Loucy (cell line): ENCODE measurements at regions not wholly inside any gene's neighbourhood (a gene's known extent, or its start where the extent isn't known, plus 50 kb on each side); places are given as distances from the start of the nearest gene placed in this dataset.

ENCODE experiments used
- H2AFZ ChIP-seq: fragments of 200-600 bp; sonication (generic); 2 replicates; pipeline ENCODE4 v1.6.0; 2016; ENCODE audit warnings: antibody characterized with exemption, mild to moderate bottlenecking, low read length, moderate library complexity
- H3F3A ChIP-seq: fragments of 200-600 bp; 2 replicates; pipeline ENCODE4 v1.6.0; 2016; ENCODE audit warnings: antibody characterized with exemption, low read depth, mild to moderate bottlenecking
- H3K27me3 ChIP-seq: fragments of 200-600 bp; sonication (generic); 2 replicates; pipeline ENCODE4 v1.6.1; 2014; ENCODE audit warnings: low read length, mild to moderate bottlenecking; ENCODE audit not compliant: insufficient read depth, poor library complexity, severe bottlenecking
- H3K36me3 ChIP-seq: fragments of 200-600 bp; sonication (generic); 2 replicates; pipeline ENCODE4 v1.6.1; 2016; ENCODE audit warnings: low read length; ENCODE audit not compliant: insufficient read depth
- H3K4me1 ChIP-seq: fragments of 200-600 bp; sonication (generic); 2 replicates; pipeline ENCODE4 v1.5.1; 2014; ENCODE audit warnings: low read length, mild to moderate bottlenecking; ENCODE audit not compliant: insufficient read depth, poor library complexity, severe bottlenecking
- H3K4me2 ChIP-seq: fragments of 200-600 bp; sonication (generic); 2 replicates; pipeline ENCODE4 v1.6.0; 2014; ENCODE audit warnings: antibody characterized with exemption, low read length, low read depth, mild to moderate bottlenecking; ENCODE audit not compliant: poor library complexity, severe bottlenecking
- H3K4me3 ChIP-seq: fragments of 200-600 bp; sonication (generic); 2 replicates; pipeline ENCODE4 v1.5.1; 2014; ENCODE audit warnings: low read length, mild to moderate bottlenecking, mixed read lengths; ENCODE audit not compliant: poor library complexity, severe bottlenecking
- H3K79me2 ChIP-seq: fragments of 200-600 bp; sonication (generic); 2 replicates; pipeline ENCODE4 v1.6.1; 2014; ENCODE audit warnings: low read length; ENCODE audit not compliant: insufficient read depth
- H3K9ac ChIP-seq: fragments of 200-600 bp; sonication (generic); 2 replicates; pipeline ENCODE4 v1.6.0; 2014; ENCODE audit warnings: mild to moderate bottlenecking, low read depth, low read length, moderate library complexity; ENCODE audit not compliant: poor library complexity, severe bottlenecking
- H3K9me2 ChIP-seq: fragments of 200-600 bp; sonication (generic); replicated peaks from 2 replicates; pipeline ENCODE4 v1.6.1; 2016; ENCODE audit warnings: low read depth, low read length, mixed read lengths
- H3K9me3 ChIP-seq: fragments of 200-600 bp; sonication (generic); 2 replicates; pipeline ENCODE4 v1.6.1; 2014; ENCODE audit warnings: mild to moderate bottlenecking, antibody characterized with exemption, low read length, low read depth; ENCODE audit not compliant: insufficient read depth
- H4K20me1 ChIP-seq: fragments of 200-600 bp; sonication (generic); 2 replicates; pipeline ENCODE4 v1.6.0; 2014; ENCODE audit warnings: antibody characterized with exemption, low read length, mild to moderate bottlenecking; ENCODE audit not compliant: insufficient read depth, poor library complexity, severe bottlenecking
- EZH2phosphoT487 ChIP-seq: fragments of 200-600 bp; IDR thresholded peaks from 2 replicates; pipeline ENCODE4 v1.6.1; 2018; ENCODE audit warnings: antibody characterized with exemption, mild to moderate bottlenecking, moderate library complexity, borderline replicate concordance
- TF ChIP-seq, protein P1 (sequence below): fragments of 200-600 bp; sonication (generic); conservative IDR thresholded peaks from 2 replicates; pipeline ENCODE4 v1.5.1; 2014; ENCODE audit warnings: mild to moderate bottlenecking, antibody characterized with exemption, low read length

- H3K4me1 ChIP-seq: no peaks in the 10 kb centered on the region
- no peak overlapping the region for H2AFZ ChIP-seq
- H3K4me2 ChIP-seq: no peak overlapping the region
- no peaks in the 10 kb centered on the region for H4K20me1 ChIP-seq
- H3K9me2 ChIP-seq: no peaks in the 10 kb centered on the region
- H3K4me3 ChIP-seq: no peak overlapping the region
- no peaks in the 10 kb centered on the region for H3F3A ChIP-seq
- H3K9me3 ChIP-seq: no peaks in the 10 kb centered on the region
- H3K9ac ChIP-seq: no peak overlapping the region
- no peaks in the 10 kb centered on the region for H3K79me2 ChIP-seq
- H3K27me3 ChIP-seq: no peaks in the 10 kb centered on the region
- no peak for TF ChIP-seq EZH2phosphoT487
- TF ChIP-seq, protein P1, sequence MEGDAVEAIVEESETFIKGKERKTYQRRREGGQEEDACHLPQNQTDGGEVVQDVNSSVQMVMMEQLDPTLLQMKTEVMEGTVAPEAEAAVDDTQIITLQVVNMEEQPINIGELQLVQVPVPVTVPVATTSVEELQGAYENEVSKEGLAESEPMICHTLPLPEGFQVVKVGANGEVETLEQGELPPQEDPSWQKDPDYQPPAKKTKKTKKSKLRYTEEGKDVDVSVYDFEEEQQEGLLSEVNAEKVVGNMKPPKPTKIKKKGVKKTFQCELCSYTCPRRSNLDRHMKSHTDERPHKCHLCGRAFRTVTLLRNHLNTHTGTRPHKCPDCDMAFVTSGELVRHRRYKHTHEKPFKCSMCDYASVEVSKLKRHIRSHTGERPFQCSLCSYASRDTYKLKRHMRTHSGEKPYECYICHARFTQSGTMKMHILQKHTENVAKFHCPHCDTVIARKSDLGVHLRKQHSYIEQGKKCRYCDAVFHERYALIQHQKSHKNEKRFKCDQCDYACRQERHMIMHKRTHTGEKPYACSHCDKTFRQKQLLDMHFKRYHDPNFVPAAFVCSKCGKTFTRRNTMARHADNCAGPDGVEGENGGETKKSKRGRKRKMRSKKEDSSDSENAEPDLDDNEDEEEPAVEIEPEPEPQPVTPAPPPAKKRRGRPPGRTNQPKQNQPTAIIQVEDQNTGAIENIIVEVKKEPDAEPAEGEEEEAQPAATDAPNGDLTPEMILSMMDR: no peak
- H3K36me3 ChIP-seq: no peaks in the 10 kb centered on the region
Measured at GRCh38 chr4:181331214-181331613, 912.0 kb upstream of the TENM3 start.

DNA sequence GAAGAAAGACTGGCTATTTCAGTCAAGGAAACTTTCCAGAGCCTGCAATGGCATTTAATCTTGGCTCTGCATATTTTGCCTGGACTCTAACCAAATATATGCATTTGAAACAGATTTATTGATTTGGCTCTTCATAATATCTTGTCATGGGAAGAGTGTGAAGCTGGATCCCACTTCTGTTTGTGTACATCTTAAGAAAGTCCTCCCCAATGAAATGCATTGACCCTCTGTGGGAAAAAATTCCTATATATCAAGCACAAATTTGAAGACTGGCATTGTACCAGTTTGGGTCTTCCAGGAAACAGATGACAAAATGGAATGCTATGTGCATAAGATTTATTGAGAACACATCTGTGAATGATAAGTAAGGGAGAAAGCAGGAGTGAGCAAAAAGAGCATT lies 897.3 kb upstream of the TENM3 start:
- H3K4me1 ChIP-seq: no peaks in the 10 kb centered on the region
- H2AFZ ChIP-seq: no peak overlapping the region
- H3K9me3 ChIP-seq: no peaks in the 10 kb centered on the region; the same call in 1 of the 2 replicates
- H3K36me3 ChIP-seq: no peaks in the 10 kb centered on the region
- no peak overlapping the region for H3K4me3 ChIP-seq
- TF ChIP-seq, protein P1: no peak
- no peak for TF ChIP-seq EZH2phosphoT487
- H3K79me2 ChIP-seq: no peaks in the 10 kb centered on the region
- H4K20me1 ChIP-seq: no peaks in the 10 kb centered on the region
- H3K4me2 ChIP-seq: no peak overlapping the region
- H3K9me2 ChIP-seq: no peaks in the 10 kb centered on the region
- no peaks in the 10 kb centered on the region for H3K27me3 ChIP-seq
- no peaks in the 10 kb centered on the region for H3F3A ChIP-seq
- no peak overlapping the region for H3K9ac ChIP-seq

DNA sequence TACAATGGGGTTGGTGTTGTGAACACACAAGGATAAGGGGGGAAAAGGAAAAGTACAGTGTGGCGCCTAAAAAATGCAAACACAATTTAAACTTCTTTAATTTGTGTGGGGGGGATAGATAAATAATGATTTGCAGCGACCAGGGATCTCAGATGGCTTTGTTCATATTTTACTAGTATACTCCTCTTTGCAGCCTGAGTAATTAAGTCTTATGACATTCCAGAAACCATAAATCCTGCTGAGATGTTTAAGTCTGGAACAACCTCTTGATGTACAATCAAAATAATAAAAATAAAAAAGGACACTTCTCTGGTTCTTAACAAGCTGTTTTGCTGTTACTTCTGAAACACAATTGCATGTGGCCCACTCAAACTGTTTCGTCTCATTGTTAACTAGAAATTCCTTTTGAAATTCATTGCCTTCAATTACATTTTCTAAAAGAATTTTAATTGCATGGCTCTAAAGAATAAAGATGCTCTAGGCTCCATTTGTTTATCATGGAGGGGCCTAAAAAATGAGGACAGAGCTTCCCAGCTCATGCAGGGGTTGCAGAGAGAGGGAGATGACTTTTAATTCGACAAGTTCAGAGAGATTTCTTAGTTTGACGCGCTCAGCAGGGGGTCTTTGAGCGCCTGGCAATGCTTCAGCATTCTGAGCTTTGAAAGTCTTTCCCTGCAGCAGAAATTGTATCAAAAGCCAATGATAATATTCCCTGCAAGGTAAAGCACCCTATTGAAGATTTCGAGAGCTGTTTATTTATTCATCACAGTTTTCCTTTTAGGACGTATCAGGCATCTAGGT lies 892.4 kb upstream of the TENM3 start:
- no peak overlapping the region for H3K4me2 ChIP-seq
- no peak overlapping the region for H3K4me3 ChIP-seq
- no peaks in the 10 kb centered on the region for H3K36me3 ChIP-seq
- TF ChIP-seq, protein P1: no peak
- TF ChIP-seq EZH2phosphoT487: no peak
- H3K9me2 ChIP-seq: no peaks in the 10 kb centered on the region
- no peaks in the 10 kb centered on the region for H3K4me1 ChIP-seq
- no peaks in the 10 kb centered on the region; the same call in 1 of the 2 replicates for H3K9me3 ChIP-seq
- no peaks in the 10 kb centered on the region for H3F3A ChIP-seq
- H3K79me2 ChIP-seq: no peaks in the 10 kb centered on the region
- no peaks in the 10 kb centered on the region for H4K20me1 ChIP-seq
- no peak overlapping the region for H3K9ac ChIP-seq
- no peak overlapping the region for H2AFZ ChIP-seq
- H3K27me3 ChIP-seq: no peaks in the 10 kb centered on the region
